Muscle of leg (tissue), 3 donors: ENCODE measurements at regions not wholly inside any gene's neighbourhood (a gene's known extent, or its start where the extent isn't known, plus 50 kb on each side); places are given as distances from the start of the nearest gene placed in this dataset.
"Not testable (repeated sequence)": the region's sequence is repeated elsewhere in the genome, so short reads cannot be mapped to it uniquely, and the experiment has no call there.

Source experiments
- DNase-seq: peaks from one replicate; pipeline ENCODE4 v3.0.0; 2013
- H3K27ac ChIP-seq: one replicate; pipeline ENCODE4 v1.5.1; 2013; ENCODE audit warnings: mild to moderate bottlenecking, low read length, control low read depth
- H3K27me3 ChIP-seq: one replicate; pipeline ENCODE4 v1.6.1; 2013; ENCODE audit warnings: low read length; ENCODE audit not compliant: control insufficient read depth, insufficient read depth
- H3K36me3 ChIP-seq: one replicate; pipeline ENCODE4 v1.6.1; 2013; ENCODE audit warnings: low read length; ENCODE audit not compliant: control insufficient read depth, insufficient read depth
- H3K4me1 ChIP-seq: one replicate; pipeline ENCODE4 v1.6.1; 2013; ENCODE audit warnings: low read length; ENCODE audit not compliant: control insufficient read depth, insufficient read depth
- H3K4me3 ChIP-seq: one replicate; pipeline ENCODE4 v1.5.1; 2013; ENCODE audit warnings: low read length, control low read depth
- H3K9me3 ChIP-seq: replicated peaks from 2 replicates; pipeline ENCODE4 v1.6.1; 2013; ENCODE audit warnings: low read depth, low read length; ENCODE audit not compliant: control insufficient read depth
- whole genome bisulfite sequencing: methylation state at CpG from one replicate; pipeline ENCODE4 v1.1.5; 2013; ENCODE audit warnings: missing lambda C conversion rate; ENCODE audit not compliant: insufficient coverage; 5-methylcytosine and 5-hydroxymethylcytosine counted together

DNA sequence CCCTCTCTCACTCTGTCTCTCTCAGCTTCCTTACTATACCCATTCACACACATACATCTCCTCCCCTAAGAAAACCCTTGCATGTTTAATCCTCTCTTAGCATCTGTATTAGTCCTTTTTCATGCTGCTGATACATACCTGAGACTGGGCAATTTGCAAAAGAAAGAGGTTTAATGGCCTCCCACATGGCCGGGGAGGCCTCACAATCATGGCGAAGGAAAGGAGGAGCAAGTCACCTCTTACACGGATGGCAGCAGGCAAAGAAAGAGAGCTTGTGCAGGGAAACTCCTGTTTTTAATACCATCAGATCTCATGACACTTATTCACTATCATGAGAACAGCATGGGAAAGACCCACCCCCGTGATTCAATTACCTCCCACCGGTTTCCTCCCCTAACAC, 398.5 kb upstream of the SASH1 start:
- DNase-seq, result no peak
- Histone ChIP-seq H3K4me3 (no peak overlapping the region), H3K4me1 (no peaks in the 10 kb centered on the region), H3K27me3 (no peaks in the 10 kb centered on the region), H3K36me3 (no peaks in the 10 kb centered on the region), H3K27ac (no peak overlapping the region), H3K9me3 (no peaks in the 10 kb centered on the region)
- WGBS, result 100% methylated on average over 1 of the region's 5 CpGs

DNA sequence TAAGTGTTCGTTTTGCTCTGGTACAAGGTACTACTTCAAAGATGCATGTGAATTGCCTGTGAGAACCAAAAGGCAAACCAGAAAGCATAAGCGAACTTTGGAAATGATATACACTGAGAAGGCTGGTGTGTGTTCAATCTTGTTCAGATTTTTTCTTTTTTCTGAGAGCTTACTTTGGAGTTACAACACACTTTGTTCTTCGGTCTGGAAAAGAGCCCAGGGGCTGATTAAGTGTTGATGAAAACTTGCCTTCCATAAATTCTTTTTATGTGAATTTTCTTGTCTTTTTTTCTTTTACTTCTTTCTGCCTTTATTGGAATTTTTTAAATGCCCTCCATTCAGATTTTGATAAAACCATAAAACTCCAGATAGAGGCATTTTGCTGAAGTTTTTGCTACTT, 395.1 kb upstream of the SASH1 start:
- WGBS, result 60% methylated on average over 1 of the region's 3 CpGs
- Histone ChIP-seq H3K36me3 (no peaks in the 10 kb centered on the region), H3K4me3 (no peak overlapping the region), H3K27me3 (no peaks in the 10 kb centered on the region), H3K4me1 (peaks cover 4% of the 10 kb centered on the region), H3K9me3 (no peaks in the 10 kb centered on the region), H3K27ac (no peak overlapping the region)
- no peak for DNase-seq

DNA sequence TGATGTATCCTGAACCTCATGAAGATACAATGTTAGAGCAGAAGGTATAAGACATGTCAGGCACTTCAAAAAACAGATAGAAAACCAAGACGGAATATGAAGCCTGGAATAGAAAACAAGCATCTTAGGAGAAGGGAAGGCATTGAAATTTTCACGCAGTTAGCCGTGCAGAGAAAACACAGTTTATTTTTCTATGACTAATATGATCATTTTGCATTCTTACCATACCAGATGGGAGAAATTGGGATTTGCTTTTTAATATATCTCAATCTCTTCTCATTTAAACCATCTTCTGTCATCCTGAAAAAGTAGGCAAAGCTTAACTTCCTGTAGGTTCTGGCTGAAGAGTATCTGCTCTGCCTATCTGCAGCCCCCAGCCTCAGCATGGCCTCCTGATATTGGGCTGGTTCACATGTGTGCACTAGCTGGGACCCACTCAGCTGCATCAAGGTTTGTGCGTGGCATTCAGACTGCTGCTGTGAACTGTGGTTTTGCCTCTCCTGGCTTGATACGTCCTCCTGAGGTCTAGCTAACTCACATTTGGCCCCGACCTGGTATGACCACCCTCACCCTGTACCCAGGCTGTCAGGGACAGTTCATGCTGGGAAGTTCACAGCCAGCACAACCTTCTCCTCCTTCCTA, 392.5 kb upstream of the SASH1 start:
- Histone ChIP-seq H3K4me1 (peaks cover 4% of the 10 kb centered on the region), H3K9me3 (no peaks in the 10 kb centered on the region), H3K36me3 (no peaks in the 10 kb centered on the region), H3K27me3 (no peaks in the 10 kb centered on the region), H3K4me3 (no peak overlapping the region), H3K27ac (no peak overlapping the region)
- DNase-seq, result no peak
- WGBS, result 75% methylated on average over 3 of the region's 6 CpGs

DNA sequence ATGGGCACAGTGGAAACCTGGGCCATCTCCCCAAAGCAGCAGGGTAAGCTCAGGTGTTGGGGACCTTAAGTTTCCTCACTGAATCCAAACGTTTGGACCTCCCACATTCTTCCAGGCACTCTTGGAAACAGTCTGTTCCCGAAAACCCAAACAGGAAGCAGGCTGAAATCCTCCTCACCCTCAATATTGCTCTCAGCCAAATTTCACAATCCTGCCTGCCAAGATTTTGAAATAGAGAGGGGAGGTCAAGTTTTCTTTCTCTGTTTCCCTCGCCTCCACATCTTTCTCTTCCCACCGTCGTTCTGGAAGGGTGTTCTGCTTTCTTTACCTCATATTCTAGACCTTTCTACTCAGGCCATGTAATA, 392.0 kb upstream of the SASH1 start:
- Histone ChIP-seq H3K9me3 (no peaks in the 10 kb centered on the region), H3K27me3 (no peaks in the 10 kb centered on the region), H3K4me3 (no peak overlapping the region), H3K36me3 (no peaks in the 10 kb centered on the region), H3K27ac (no peak overlapping the region), H3K4me1 (peaks cover 4% of the 10 kb centered on the region)
- WGBS, result no CpG with 5 or more reads among the region's 5 CpGs
- peak; percentile 48 for DNase-seq

DNA sequence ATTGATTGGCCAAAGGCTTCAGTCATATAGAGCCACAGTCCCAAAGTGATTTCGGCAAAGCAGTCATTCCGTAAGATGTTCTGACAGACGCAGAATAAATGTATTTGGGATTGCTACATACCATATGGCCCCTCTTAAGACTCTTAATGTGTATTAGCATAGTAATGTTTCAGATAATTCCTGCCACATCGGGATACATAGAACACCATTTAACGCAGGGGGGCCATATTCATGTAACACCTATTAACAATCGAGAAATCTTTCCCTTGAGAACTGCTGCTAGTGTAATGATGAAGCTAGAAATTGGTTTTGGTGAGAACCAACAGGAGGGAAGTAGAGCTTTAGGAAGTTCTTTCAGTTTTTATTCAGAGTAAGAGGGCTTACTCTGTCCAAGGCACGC, 390.9 kb upstream of the SASH1 start:
- H3K4me1 ChIP-seq, result peaks cover 4% of the 10 kb centered on the region
- no peak overlapping the region for H3K4me3 ChIP-seq
- WGBS, result 83% methylated on average over 1 of the region's 7 CpGs
- H3K27ac ChIP-seq, result no peak overlapping the region
- no peaks in the 10 kb centered on the region for H3K36me3 ChIP-seq
- no peaks in the 10 kb centered on the region for H3K27me3 ChIP-seq
- no peaks in the 10 kb centered on the region for H3K9me3 ChIP-seq
- DNase-seq, result no peak

DNA sequence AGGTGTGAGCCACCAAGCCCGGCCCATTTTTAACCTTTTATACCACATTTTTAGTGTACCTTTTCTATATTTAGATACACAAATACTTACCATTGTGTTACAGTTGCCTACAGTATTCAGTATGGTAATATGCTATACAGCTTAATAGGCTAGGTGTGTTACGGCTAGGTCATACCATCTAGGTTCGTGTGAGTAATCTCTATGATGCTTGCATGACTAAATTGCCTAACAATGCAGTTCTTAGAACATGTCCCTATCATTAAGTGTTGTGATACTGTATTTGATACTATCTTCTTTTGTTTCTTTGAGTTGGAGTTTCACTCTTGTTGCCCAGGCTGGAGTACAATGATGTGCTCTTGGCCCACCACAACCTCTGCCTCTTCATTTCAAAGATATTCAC, 387.7 kb upstream of the SASH1 start:
- no peak for DNase-seq
- Histone ChIP-seq H3K4me1 (peaks cover 4% of the 10 kb centered on the region), H3K27ac (no peak overlapping the region), H3K27me3 (no peaks in the 10 kb centered on the region), H3K9me3 (no peaks in the 10 kb centered on the region), H3K36me3 (no peaks in the 10 kb centered on the region), H3K4me3 (no peak overlapping the region)
- WGBS, result no CpG with 5 or more reads among the region's 3 CpGs

DNA sequence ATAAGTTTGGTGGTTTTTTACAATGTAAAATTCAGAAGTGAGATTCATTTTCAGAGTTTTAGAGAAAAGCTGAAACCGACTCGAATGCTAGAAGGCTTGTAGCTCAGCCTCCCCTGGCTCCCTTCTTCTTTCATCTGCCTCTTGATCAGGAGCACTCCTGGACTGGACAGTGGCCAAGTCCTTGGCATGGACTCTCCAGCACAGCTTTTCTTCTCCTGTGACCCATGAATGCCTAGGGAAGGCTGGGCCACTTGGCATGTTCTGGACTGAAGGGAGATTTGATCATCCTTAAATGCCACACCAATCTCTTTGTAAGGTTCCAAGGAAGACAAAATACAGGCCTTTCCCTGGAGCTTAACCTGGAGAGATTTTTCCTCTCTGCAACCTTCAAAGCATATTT, 384.0 kb upstream of the SASH1 start:
- Histone ChIP-seq H3K36me3 (no peaks in the 10 kb centered on the region), H3K4me3 (no peak overlapping the region), H3K27ac (no peak overlapping the region), H3K9me3 (no peaks in the 10 kb centered on the region), H3K4me1 (no peaks in the 10 kb centered on the region), H3K27me3 (no peaks in the 10 kb centered on the region)
- WGBS, result 100% methylated on average over 2 of the region's 2 CpGs
- DNase-seq, result no peak

DNA sequence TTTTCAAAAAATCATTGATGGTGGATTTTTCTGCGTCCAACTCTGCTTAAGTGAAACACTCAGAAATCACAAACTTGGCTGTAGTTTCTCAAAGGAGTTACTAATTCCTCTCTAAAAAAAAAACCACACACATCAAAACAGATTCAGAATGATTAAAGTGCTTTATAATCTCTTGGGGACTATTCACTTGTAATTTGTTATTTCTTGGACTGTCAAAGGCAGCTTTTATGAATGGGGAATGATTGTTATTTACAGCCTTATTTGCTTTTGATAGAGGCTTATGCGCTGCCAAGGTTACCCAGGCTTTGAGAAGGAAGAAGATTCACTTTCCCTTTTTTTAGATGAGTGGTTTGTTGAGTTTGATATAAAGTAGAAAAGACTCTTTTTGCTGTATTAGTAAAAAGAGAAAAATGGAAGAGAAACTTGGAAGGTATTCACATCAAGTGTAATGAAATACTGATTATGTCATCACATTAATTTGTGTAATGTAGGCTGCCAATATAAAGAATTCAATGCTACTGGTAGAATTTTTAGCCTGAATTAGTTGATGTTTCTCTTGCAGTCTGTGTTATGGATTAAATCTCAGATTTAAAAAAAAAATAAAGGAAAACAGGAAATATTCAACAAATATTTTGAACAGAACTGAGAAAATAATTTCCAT, 381.0 kb upstream of the SASH1 start:
- H3K4me3 ChIP-seq, result no peak overlapping the region
- H3K27ac ChIP-seq, result no peak overlapping the region
- no peaks in the 10 kb centered on the region for H3K27me3 ChIP-seq
- no peaks in the 10 kb centered on the region for H3K9me3 ChIP-seq
- no peak for DNase-seq
- H3K36me3 ChIP-seq, result no peaks in the 10 kb centered on the region
- H3K4me1 ChIP-seq, result no peaks in the 10 kb centered on the region
- WGBS, result no CpG with 5 or more reads among the region's 2 CpGs

DNA sequence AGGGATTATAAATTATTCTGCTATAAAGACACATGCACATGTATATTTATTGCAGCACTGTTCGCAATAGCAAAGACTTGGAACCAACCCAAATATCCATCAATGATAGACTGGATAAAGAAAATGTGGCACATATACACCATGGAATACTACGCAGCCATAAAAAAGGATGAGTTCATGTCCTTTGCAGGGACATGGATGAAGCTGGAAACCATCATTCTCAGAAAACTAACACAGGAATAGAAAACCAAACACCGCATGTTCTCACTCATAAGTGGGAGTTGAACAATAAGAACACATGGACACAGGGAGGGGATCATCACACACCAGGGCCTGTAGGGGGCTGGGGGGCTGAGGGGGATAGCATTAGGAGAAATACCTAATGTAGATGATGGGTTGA, 377.2 kb upstream of the SASH1 start:
- not testable (repeated sequence) for DNase-seq, H3K4me3 ChIP-seq, H3K4me1 ChIP-seq, H3K27me3 ChIP-seq, H3K27ac ChIP-seq, H3K36me3 ChIP-seq, H3K9me3 ChIP-seq
- WGBS, result no CpG with 5 or more reads among the region's 3 CpGs

DNA sequence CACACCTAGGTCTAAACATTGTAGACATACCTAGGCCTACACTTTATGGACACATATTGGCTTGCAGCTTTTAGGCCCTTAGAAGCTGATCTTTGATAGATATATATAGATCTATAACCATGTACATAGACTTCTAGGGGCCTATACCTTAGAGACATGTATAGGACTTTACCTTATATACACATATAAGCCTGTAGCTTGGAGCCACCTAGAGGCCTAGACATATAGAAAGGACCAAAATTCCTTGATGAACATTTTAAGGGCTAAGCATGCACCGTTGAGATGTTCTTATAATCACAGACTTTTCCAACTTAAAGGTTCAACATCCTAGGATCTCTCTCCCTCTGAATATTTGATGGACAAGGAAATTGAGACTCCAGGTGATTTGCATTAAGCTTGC, 371.7 kb upstream of the SASH1 start:
- Histone ChIP-seq H3K4me3 (no peak overlapping the region), H3K27ac (no peak overlapping the region), H3K9me3 (no peaks in the 10 kb centered on the region), H3K4me1 (no peaks in the 10 kb centered on the region), H3K36me3 (no peaks in the 10 kb centered on the region), H3K27me3 (no peaks in the 10 kb centered on the region)
- DNase-seq, result no peak
- WGBS, result no CpG with 5 or more reads among the region's 1 CpG

DNA sequence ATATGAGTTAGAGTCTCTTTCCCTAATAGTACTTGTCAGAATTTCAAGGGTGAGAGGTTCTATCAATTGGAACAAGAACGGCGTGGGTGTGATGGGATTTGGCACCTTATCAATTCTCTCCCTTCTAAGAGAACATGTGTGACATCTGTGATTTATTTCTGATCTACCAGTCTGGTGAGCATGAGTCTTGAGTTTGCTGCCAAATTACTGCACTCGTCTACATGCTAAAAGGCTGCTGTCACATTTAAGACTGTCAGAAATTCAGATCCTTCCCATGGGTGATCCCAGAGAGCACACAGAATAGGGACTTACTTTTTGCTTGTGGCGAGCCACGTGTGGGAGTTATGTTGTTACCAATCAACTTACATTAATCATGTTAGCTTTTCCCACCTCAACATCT, 370.2 kb upstream of the SASH1 start:
- Histone ChIP-seq H3K9me3 (no peaks in the 10 kb centered on the region), H3K27me3 (no peaks in the 10 kb centered on the region), H3K4me3 (no peak overlapping the region), H3K4me1 (no peaks in the 10 kb centered on the region), H3K36me3 (no peaks in the 10 kb centered on the region), H3K27ac (no peak overlapping the region)
- peak; percentile 17 for DNase-seq
- no CpG with 5 or more reads among the region's 5 CpGs for WGBS
